NCI-H526 treated with DMSO at 0.1 percent for 48 hours (cell line): ENCODE measurements at regions not wholly inside any gene's neighbourhood (a gene's known extent, or its start where the extent isn't known, plus 50 kb on each side); places are given as distances from the start of the nearest gene placed in this dataset.
"Not testable (repeated sequence)": the region's sequence is repeated elsewhere in the genome, so short reads cannot be mapped to it uniquely, and the experiment has no call there.

Experiments
- DNase-seq: peaks from one replicate; lab custom pipeline; 2025; lab: John Stamatoyannopoulos, UW

- no peak for DNase-seq
Measured at GRCh38 chr7:13577566-13578145, 411.8 kb downstream of the ETV1 start.

DNA sequence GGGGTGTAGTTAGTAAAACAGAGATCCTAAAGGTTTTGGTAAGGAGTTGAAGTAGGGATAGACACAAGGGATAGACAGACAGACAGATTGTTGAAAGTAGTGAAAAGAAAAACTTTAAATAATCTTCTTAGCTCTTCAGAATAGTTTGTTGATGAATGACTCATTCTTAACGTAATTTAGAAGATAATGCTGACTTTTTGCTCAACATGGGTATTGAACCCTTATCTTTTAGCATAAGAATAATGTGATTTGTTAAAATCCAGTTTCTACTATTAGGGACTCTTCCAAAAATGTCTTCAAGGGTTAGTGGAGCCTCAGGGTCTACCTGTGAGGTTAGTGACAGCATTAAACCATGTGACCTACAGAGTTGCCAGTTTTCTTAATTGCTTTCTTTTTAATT, 411.2 kb downstream of the ETV1 start:
- DNase-seq, result no peak

DNA sequence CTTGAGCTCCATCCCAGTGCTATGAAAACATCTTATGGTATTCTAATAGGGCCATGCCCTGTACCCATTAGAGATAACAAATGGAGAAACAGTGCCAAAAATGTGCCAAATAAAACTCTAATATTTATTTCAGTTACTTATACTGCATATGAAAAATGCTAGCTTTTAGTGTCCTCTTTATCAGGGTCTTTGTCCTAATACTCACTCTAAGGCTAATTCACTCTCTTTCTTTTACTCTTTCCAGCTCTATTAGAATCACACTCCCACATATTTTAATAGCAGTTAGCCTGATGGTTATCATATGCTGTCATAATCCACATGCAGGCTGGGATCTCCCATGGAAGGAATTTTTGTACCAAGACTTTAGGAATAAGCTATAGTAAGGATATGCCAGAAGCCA, 408.4 kb downstream of the ETV1 start:
- no peak for DNase-seq

DNA sequence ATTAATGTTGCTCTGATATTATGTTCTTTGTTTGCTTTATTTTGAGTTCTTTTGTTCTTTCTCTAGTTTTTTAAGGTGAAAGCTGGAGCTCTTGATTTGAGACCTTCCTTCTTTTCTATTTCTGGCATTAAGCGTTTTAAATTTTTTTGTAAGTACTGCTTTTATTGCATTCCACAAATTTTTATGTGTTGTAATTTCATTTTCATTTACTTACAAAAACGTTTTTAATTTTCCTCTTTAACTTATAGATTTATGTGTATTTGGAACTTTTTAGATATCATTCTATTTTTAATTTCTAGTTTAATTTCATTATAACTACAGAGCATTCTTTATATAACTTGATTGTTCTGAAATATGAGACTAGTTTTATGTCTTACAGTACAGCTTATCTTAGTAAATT, 395.6 kb downstream of the ETV1 start:
- DNase-seq, result no peak

DNA sequence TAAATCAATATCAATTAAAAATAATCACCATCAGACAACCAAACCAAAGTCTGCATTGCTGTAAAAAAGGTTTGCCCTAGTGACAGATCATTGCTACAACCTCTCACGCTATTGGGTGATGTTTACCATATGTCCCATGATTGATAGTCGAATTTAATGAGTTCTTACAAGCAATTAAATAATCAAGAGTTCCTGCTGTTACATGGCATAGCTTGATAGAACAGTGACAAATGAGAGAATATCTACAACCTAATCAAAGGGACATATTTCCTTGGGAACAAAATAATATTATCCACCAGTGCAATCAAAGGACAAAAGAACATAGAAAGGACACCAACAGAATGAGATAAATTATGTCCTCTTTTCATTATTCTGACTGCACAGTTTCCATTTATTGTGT, 387.4 kb downstream of the ETV1 start:
- no peak for DNase-seq

GRCh38 chr7:13603016-13603415, 386.4 kb downstream of the ETV1 start:
- no peak for DNase-seq

DNA sequence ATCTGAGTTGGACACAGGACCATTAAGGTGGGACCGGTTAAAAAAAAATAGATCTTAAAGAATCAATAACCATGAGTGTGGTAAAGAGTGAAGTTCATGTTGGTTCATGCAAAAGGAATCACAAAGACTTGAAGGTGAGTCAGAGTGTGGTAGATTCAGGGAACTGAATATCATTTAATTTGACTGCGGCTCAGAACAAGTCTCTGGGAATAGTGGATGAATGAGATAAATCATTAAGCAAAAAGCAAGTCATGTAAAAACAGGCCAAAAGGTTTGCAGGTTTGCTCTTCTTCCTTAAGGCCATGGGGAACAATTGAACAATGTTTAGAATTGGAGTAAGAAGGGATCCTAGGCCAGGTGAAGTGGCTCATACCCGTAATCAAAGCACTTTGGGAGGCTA, 385.8 kb downstream of the ETV1 start:
- DNase-seq, result no peak

DNA sequence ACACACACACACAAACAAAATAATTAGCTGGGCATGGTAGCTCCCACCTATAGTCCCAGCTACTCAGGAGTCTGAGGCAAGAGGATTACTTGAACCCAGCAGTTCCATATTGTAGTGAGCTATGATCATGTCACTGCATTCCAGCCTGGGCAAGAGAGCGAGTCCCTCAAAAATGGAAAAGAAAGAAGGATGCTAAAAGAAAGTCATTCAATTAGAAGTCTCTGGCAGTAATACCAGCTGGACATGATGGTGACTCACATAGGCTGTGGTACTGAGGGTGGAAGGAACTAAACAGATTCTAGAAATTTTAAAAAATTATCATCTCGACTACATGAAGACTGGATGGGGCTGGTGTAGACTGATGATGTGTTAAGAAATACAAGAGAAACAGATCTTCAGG, 385.3 kb downstream of the ETV1 start:
- no peak for DNase-seq

- no peak for DNase-seq
Measured at GRCh38 chr7:13610372-13610771, 379.1 kb downstream of the ETV1 start.

GRCh38 chr7:13615679-13616078, 373.8 kb downstream of the ETV1 start:
- DNase-seq, result no peak

GRCh38 chr7:13627455-13627854, 362.0 kb downstream of the ETV1 start:
- DNase-seq, result no peak

DNA sequence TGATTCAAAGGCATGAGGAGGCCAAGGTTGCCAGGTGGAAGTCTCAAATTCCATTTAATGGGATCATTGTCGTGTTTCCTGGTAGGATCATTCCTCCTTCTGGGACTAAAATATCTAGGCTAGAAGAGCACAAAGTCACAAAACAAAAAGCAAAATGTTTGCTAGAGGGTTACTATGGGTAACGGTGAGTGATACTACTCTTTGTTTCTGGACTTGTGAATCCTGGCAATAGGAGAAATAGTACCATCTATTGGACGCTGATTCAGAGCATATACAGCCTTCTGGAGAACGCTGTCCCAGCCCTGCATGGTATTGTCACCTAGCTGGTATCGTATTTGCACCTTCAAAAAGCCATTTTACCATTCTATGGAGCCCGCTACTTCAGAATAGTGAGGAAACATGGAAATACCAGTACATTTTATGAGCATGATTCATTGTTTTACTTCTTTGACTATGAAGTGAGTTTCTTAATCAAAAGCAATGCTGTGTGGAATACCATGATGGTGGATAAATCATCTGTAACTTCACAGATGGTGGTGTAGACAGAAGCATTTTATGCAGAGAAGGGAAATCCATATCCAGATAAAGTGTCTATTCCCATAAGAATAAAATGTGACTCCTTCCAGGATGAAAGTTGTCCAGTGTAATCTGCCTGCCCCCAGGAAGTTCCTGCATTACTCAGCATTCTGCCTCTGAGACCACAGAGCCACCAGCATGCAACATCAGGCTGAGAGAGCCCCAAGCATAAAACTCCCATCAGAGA, 361.0 kb downstream of the ETV1 start:
- DNase-seq, result no peak

GRCh38 chr7:13631207-13632049, 358.0 kb downstream of the ETV1 start:
- DNase-seq, result not testable (repeated sequence)

DNA sequence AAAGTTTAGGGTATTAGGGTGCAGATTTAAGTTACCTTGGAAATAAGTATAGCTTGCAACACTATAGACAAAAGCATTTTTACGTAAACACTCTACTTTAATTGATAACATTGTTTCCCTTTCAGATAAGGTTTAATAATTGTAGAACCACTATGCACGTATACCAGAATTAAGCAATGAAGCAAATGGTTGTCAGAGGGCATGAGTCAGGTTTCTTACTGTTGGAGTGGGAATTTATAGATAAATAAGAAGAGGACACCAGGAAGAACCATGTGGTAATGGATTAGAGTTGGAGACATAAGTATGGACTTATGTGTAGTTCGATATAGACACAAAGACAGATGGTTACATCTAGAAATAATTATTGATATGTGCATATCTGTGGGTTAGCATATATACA, 355.6 kb downstream of the ETV1 start:
- no peak for DNase-seq

DNA sequence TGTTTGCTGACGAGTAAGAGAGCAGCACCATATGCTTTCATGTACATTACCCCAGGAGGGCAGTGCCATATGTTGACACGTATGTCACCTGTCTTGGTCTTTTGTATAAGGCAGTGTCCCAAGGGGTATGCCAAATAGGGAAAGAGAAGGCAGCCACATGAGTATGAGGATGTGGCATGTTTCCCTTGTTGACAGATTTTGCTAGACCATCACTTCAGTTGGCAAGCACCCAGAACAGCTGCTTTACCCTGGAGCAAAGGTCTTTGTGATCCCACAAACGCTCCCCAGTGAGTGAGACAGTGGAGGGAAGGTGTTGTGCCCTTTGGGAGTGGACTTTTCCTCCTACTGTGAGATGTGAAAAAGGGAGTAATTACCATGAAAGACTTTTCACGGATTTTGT, 350.1 kb downstream of the ETV1 start:
- no peak for DNase-seq

DNA sequence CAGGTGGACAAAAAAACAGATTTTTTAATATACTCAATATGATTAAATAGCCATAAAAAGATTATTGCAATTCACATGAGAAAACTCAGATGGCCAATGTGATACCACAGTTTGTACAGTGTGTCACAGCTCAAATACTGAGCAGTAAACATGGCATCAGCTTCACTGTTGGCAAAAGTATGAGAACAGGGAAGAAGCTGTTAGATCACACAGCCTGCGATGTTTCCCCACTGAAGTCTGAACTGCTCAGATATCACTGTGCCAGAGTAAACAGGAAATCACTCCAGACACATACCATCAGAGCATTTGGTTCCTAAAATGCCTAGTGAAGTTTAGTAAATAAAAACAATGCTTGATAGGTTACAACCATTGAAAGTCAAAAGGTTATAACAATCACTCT, 347.8 kb downstream of the ETV1 start:
- no peak for DNase-seq

DNA sequence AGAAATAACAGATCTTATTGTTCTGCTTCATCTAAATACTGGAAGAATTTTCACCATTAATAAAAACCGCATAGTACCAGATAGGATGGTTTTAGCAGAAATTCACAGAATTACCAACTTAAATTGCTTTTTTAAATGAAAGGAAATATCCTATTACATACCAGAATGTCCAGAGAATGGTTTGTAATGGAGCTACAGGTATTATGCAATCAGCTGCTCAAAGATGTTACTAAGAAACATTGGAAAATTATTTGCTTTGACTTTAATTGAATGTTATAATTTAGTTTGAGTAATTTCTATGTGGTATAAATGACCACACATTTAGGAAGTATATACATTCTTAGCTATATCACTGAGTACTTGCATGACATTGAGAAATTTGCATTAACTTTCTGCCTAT, 338.3 kb downstream of the ETV1 start:
- no peak for DNase-seq

DNA sequence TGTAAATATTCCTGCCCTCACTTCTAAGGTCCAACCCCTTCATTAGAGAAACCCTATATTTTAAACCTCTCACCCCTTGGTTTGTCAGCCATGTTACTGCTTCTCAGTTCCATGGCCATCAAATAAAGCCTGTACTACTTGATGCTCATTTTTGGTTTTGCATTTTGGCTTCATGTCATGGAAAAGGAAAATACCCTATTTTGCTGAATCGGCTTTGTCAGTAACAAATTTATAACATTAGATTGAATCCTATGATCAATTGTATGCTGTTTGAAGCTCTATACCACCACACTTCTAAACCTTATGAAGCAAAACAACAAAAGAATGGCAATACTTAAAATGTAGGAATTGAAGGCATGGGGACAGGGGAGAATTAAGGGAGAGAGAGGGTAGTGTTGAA, 333.1 kb downstream of the ETV1 start:
- DNase-seq, result no peak

DNA sequence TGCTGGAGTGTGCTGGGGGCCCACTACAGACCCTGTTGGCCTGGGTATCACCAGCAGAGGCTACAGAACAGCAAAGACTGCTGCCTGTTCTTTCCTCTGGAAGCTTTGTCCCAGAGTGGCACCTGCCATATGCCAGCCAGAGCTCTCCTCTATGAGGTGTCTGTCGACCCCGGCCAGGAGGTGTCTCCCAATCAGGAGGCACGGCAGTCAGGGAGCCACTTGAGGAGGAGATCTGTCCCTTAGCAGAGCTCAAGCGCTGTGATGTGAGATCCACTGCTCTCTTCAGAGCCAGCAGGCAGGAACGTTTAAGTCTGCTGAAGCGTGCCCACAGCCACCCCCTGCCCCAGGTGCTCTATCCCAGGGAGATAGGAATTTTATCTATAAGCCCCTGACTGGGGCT, 316.2 kb downstream of the ETV1 start:
- no peak for DNase-seq

DNA sequence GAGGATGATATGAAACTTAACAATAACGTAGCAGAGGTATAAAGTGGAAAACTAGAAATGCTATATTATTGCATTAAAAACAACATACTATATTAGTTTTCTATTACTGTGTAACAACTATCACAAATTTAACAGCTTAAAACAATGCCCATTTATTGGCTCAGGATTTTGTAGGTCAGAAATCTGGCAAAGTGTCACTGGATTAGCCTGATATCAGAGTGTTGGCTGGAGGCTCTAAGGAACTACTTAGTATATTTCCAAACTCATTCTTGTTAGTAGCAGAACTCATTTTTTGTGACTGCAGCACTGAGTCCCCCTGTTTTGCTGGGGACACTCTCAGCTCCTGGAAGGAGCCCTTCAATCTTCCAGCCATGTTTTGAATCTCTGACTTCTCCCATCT, 306.8 kb downstream of the ETV1 start:
- no peak for DNase-seq

GRCh38 chr7:13687500-13687899, 302.0 kb downstream of the ETV1 start:
- DNase-seq, result no peak

DNA sequence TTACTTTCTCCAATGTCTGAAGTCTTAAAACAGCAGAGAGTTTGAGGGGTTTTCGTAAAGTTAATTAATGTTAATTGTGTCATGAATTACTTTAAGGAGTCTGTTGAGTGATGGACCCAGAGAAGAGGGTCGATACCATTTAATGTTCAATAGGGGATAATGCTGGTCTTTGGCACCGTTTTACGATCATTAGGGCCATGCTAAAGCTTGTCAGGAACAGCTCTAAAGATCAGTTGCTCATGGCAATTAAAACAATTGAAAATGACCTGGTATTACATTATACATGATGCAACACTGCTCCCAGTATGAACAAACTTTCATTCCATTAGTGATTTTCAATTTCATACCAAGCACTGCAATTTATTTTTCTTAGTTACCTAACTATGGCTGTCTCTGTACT, 296.9 kb downstream of the ETV1 start:
- no peak for DNase-seq

DNA sequence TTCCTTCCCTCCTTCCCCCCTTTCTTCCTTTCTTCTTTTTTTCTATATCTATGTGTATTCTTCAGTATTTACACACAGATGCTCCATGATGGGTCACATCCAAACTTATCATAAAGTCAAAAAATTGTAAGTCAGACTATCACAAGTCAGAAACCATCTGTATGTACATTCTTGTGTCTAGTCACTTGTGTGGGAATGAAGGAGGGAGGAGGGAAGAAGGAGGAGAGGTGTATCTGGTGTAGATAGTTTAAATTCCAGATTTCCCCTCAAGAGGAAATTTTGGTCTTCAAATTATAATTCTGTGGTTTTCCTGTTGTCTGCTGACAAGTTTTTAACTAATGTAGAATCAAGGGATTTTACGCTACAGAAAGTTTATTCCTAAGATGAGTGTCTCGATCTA, 287.2 kb downstream of the ETV1 start:
- no peak for DNase-seq
